H1 (cell line): ENCODE measurements at regions not wholly inside any gene's neighbourhood (a gene's known extent, or its start where the extent isn't known, plus 50 kb on each side); places are given as distances from the start of the nearest gene placed in this dataset.

Experiments used
- ASH2L ChIP-seq: fragments of 200-600, 300-600 bp; sonication (generic); IDR thresholded peaks from one replicate; pipeline ENCODE4 v1.7.1; 2017; ENCODE audit warnings: low read length
- BACH1 ChIP-seq: IDR thresholded peaks from 2 replicates; pipeline ENCODE4 v1.6.1; 2012; ENCODE audit warnings: low read length, improper control_type of control experiment
- CEBPB ChIP-seq: IDR thresholded peaks from 2 replicates; pipeline ENCODE4 v1.6.1; 2012; ENCODE audit warnings: low read depth, low read length
- CTCF ChIP-seq, 3 experiments: IDR thresholded peaks; 1 replicate in 2 of 3; 2 replicates in 1 of 3; pipeline versions ENCODE4 v1.5.1 to v1.6.1; 2011; ENCODE audit warnings: low read length in 3 of 3, mild to moderate bottlenecking in 3 of 3, inconsistent platforms in 2 of 3, low read depth in 1 of 3, moderate library complexity in 1 of 3; ENCODE audit not compliant: insufficient read depth in 1 of 3; ENCODE audit errors: control extremely low read depth in 1 of 3
- GABPA ChIP-seq: IDR thresholded peaks from 2 replicates; pipeline ENCODE4 v1.6.1; 2011; ENCODE audit warnings: mild to moderate bottlenecking, low read length, moderate library complexity, borderline replicate concordance; ENCODE audit not compliant: insufficient read depth
- HDAC2 ChIP-seq, 2 experiments: fragments of 300-600 bp in 1 of 2; sonication (generic) in 1 of 2; IDR thresholded peaks; 2 replicates each; pipeline ENCODE4 v1.6.1; 2011 to 2012; ENCODE audit warnings: low read depth in 2 of 2, low read length in 2 of 2, mild to moderate bottlenecking in 2 of 2, moderate library complexity in 2 of 2, borderline replicate concordance in 1 of 2, inconsistent platforms in 1 of 2
- HDAC6 ChIP-seq: IDR thresholded peaks from one replicate; pipeline ENCODE4 v1.7.1; 2012; ENCODE audit warnings: low read depth, mild to moderate bottlenecking, inconsistent platforms, low read length, moderate library complexity
- JUND ChIP-seq: IDR thresholded peaks from 2 replicates; pipeline ENCODE4 v1.6.1; 2011; ENCODE audit warnings: mild to moderate bottlenecking, improper control_type of control experiment, low read length
- POLR2A ChIP-seq, 2 experiments: IDR thresholded peaks; 1 replicate in 1 of 2; 2 replicates in 1 of 2; pipeline ENCODE4 v1.6.1; 2011; ENCODE audit warnings: low read depth in 2 of 2, low read length in 2 of 2, mild to moderate bottlenecking in 2 of 2; ENCODE audit errors: control extremely low read depth in 1 of 2
- POLR2AphosphoS5 ChIP-seq: IDR thresholded peaks from 2 replicates; pipeline ENCODE4 v1.6.1; 2011; ENCODE audit warnings: low read depth, low read length
- RBBP5 ChIP-seq: IDR thresholded peaks from 2 replicates; pipeline ENCODE4 v1.7.1; 2012; ENCODE audit warnings: low read depth, mild to moderate bottlenecking, inconsistent platforms, low read length, moderate library complexity, borderline replicate concordance
- SIN3A ChIP-seq, 2 experiments: IDR thresholded peaks in 1 of 2; conservative IDR thresholded peaks in 1 of 2; 2 replicates each; pipeline ENCODE4 v1.6.1; 2011 to 2012; ENCODE audit warnings: low read length in 2 of 2, improper control_type of control experiment in 1 of 2, low read depth in 1 of 2, mild to moderate bottlenecking in 1 of 2
- SP1 ChIP-seq: IDR thresholded peaks from 2 replicates; pipeline ENCODE4 v1.6.1; 2011; ENCODE audit warnings: low read depth, low read length
- TAF1 ChIP-seq: IDR thresholded peaks from 2 replicates; pipeline ENCODE4 v1.6.1; 2011; ENCODE audit warnings: mild to moderate bottlenecking, low read depth, low read length

- TF ChIP-seq ASH2L (no peak), HDAC6 (no peak), SIN3A (conservative IDR thresholded peaks at IDR 0.05 in 1 of 2, IDR thresholded peaks at IDR 0.05 in 1 of 2; ENCODE audit: low read depth in 1 of 2, low read length in 2 of 2) (no peak), POLR2A (IDR thresholded peaks at IDR 0.05; ENCODE audit: control extremely low read depth in 1 of 2, low read depth in 2 of 2, low read length in 2 of 2) (no peak), CTCF (IDR thresholded peaks at IDR 0.05; ENCODE audit: control extremely low read depth in 1 of 3, insufficient read depth in 1 of 3, low read depth in 1 of 3, low read length in 3 of 3) (no peak), RBBP5 (no peak), SP1 (no peak), HDAC2 (IDR thresholded peaks at IDR 0.05; ENCODE audit: borderline replicate concordance in 1 of 2, low read depth in 2 of 2, low read length in 2 of 2) (no peak), POLR2AphosphoS5 (no peak), BACH1 (no peak), CEBPB (no peak), TAF1 (no peak), GABPA (no peak), JUND (no peak)
These were observed 706.8 kb upstream of the PCDH20 start for GRCh38 chr13:62122434-62122833.
